ENCODE measurements at regions not wholly inside any gene's neighbourhood (a gene's known extent, or its start where the extent isn't known, plus 50 kb on each side); places are given as distances from the start of the nearest gene placed in this dataset.

GRCh38 chr1:58881471-58881994, 97.7 kb upstream of the JUN start:
- Histone ChIP-seq H3K9ac (ENCODE audit: low read length in 5 of 5) (no peak overlapping the region), H3K4me3 (ENCODE audit: low read depth in 1 of 5, low read length in 5 of 5) (no peak overlapping the region), H3K36me3 (ENCODE audit: control insufficient read depth in 5 of 5, insufficient read depth in 5 of 5, low read length in 5 of 5) (no peaks in the 10 kb centered on the region), H3K27ac (ENCODE audit: low read depth, low read length) (peak overlapping the region; percentile 91), H3K9me3 (ENCODE audit: control insufficient read depth in 5 of 5, low read length in 5 of 5) (no peaks in the 10 kb centered on the region), H3K4me1 (ENCODE audit: control insufficient read depth in 5 of 5, insufficient read depth in 5 of 5, low read length in 5 of 5) (peaks cover 16 to 53% (median 51%) of the 10 kb centered on the region in 5 donors), H3K27me3 (ENCODE audit: control insufficient read depth in 5 of 5, insufficient read depth in 4 of 5, low read length in 5 of 5) (no peaks in the 10 kb centered on the region)

GRCh38 chr1:58882322-58882948, 98.6 kb upstream of the JUN start:
- H3K9me3 ChIP-seq (ENCODE audit: control insufficient read depth in 5 of 5, low read length in 5 of 5): no peaks in the 10 kb centered on the region
- no peaks in the 10 kb centered on the region for H3K36me3 ChIP-seq (ENCODE audit: control insufficient read depth in 5 of 5, insufficient read depth in 5 of 5, low read length in 5 of 5)
- H3K4me1 ChIP-seq (ENCODE audit: control insufficient read depth in 5 of 5, insufficient read depth in 5 of 5, low read length in 5 of 5): peaks cover 16 to 62% (median 60%) of the 10 kb centered on the region in 5 donors
- H3K27me3 ChIP-seq (ENCODE audit: control insufficient read depth in 5 of 5, insufficient read depth in 4 of 5, low read length in 5 of 5): no peaks in the 10 kb centered on the region
- no peak overlapping the region for H3K4me3 ChIP-seq (ENCODE audit: low read depth in 1 of 5, low read length in 5 of 5)
- peak overlapping the region; percentile 91 for H3K27ac ChIP-seq (ENCODE audit: low read depth, low read length)
- peak overlapping the region in 3 of 5 donors; percentile 11 to 70 (median 14) for H3K9ac ChIP-seq (ENCODE audit: low read length in 5 of 5)

- H3K9ac ChIP-seq (ENCODE audit: low read length in 5 of 5): peak overlapping the region in 4 of 5 donors; percentile 14 to 70 (median 30)
- H3K36me3 ChIP-seq (ENCODE audit: control insufficient read depth in 5 of 5, insufficient read depth in 5 of 5, low read length in 5 of 5): no peaks in the 10 kb centered on the region
- H3K27me3 ChIP-seq (ENCODE audit: control insufficient read depth in 5 of 5, insufficient read depth in 4 of 5, low read length in 5 of 5): no peaks in the 10 kb centered on the region
- H3K4me3 ChIP-seq (ENCODE audit: low read depth in 1 of 5, low read length in 5 of 5): peak overlapping the region in 1 of 5 donors; percentile 4
- H3K9me3 ChIP-seq (ENCODE audit: control insufficient read depth in 5 of 5, low read length in 5 of 5): no peaks in the 10 kb centered on the region
- peak overlapping the region; percentile 91 for H3K27ac ChIP-seq (ENCODE audit: low read depth, low read length)
- H3K4me1 ChIP-seq (ENCODE audit: control insufficient read depth in 5 of 5, insufficient read depth in 5 of 5, low read length in 5 of 5): peaks cover 16 to 67% (median 65%) of the 10 kb centered on the region in 5 donors
These were observed 99.4 kb upstream of the JUN start for GRCh38 chr1:58883037-58883887.

GRCh38 chr1:58883888-58884482, 100.1 kb upstream of the JUN start:
- no peaks in the 10 kb centered on the region for H3K9me3 ChIP-seq (ENCODE audit: control insufficient read depth in 5 of 5, low read length in 5 of 5)
- peak overlapping the region in 4 of 5 donors; percentile 17 to 47 (median 22) for H3K9ac ChIP-seq (ENCODE audit: low read length in 5 of 5)
- H3K4me3 ChIP-seq (ENCODE audit: low read depth in 1 of 5, low read length in 5 of 5): peak overlapping the region in 1 of 5 donors; percentile 4
- H3K27me3 ChIP-seq (ENCODE audit: control insufficient read depth in 5 of 5, insufficient read depth in 4 of 5, low read length in 5 of 5): no peaks in the 10 kb centered on the region
- peak overlapping the region; percentile 91 for H3K27ac ChIP-seq (ENCODE audit: low read depth, low read length)
- H3K4me1 ChIP-seq (ENCODE audit: control insufficient read depth in 5 of 5, insufficient read depth in 5 of 5, low read length in 5 of 5): peaks cover 16 to 71% (median 65%) of the 10 kb centered on the region in 5 donors
- H3K36me3 ChIP-seq (ENCODE audit: control insufficient read depth in 5 of 5, insufficient read depth in 5 of 5, low read length in 5 of 5): no peaks in the 10 kb centered on the region

- H3K9me3 ChIP-seq (ENCODE audit: control insufficient read depth in 5 of 5, low read length in 5 of 5): no peaks in the 10 kb centered on the region
- H3K36me3 ChIP-seq (ENCODE audit: control insufficient read depth in 5 of 5, insufficient read depth in 5 of 5, low read length in 5 of 5): no peaks in the 10 kb centered on the region
- H3K27ac ChIP-seq (ENCODE audit: low read depth, low read length): peak overlapping the region; percentile 91
- H3K4me1 ChIP-seq (ENCODE audit: control insufficient read depth in 5 of 5, insufficient read depth in 5 of 5, low read length in 5 of 5): peaks cover 16 to 72% (median 65%) of the 10 kb centered on the region in 5 donors
- peak overlapping the region in 4 of 5 donors; percentile 8 to 57 (median 46) for H3K9ac ChIP-seq (ENCODE audit: low read length in 5 of 5)
- H3K27me3 ChIP-seq (ENCODE audit: control insufficient read depth in 5 of 5, insufficient read depth in 4 of 5, low read length in 5 of 5): no peaks in the 10 kb centered on the region
- no peak overlapping the region for H3K4me3 ChIP-seq (ENCODE audit: low read depth in 1 of 5, low read length in 5 of 5)
These were observed 101.1 kb upstream of the JUN start for GRCh38 chr1:58884706-58885661.

GRCh38 chr1:58885998-58886397, 102.2 kb upstream of the JUN start:
- Histone ChIP-seq H3K9me3 (ENCODE audit: control insufficient read depth in 5 of 5, low read length in 5 of 5) (no peaks in the 10 kb centered on the region), H3K9ac (ENCODE audit: low read length in 5 of 5) (peak overlapping the region in 1 of 5 donors; percentile 8), H3K36me3 (ENCODE audit: control insufficient read depth in 5 of 5, insufficient read depth in 5 of 5, low read length in 5 of 5) (no peaks in the 10 kb centered on the region), H3K4me1 (ENCODE audit: control insufficient read depth in 5 of 5, insufficient read depth in 5 of 5, low read length in 5 of 5) (peaks cover 16 to 72% (median 65%) of the 10 kb centered on the region in 5 donors), H3K27ac (ENCODE audit: low read depth, low read length) (peak overlapping the region; percentile 91), H3K27me3 (ENCODE audit: control insufficient read depth in 5 of 5, insufficient read depth in 4 of 5, low read length in 5 of 5) (no peaks in the 10 kb centered on the region), H3K4me3 (ENCODE audit: low read depth in 1 of 5, low read length in 5 of 5) (no peak overlapping the region)

- H3K4me3 ChIP-seq (ENCODE audit: low read depth in 1 of 5, low read length in 5 of 5): no peak overlapping the region
- H3K9me3 ChIP-seq (ENCODE audit: control insufficient read depth in 5 of 5, low read length in 5 of 5): no peaks in the 10 kb centered on the region
- peaks cover 16 to 68% (median 62%) of the 10 kb centered on the region in 5 donors for H3K4me1 ChIP-seq (ENCODE audit: control insufficient read depth in 5 of 5, insufficient read depth in 5 of 5, low read length in 5 of 5)
- H3K36me3 ChIP-seq (ENCODE audit: control insufficient read depth in 5 of 5, insufficient read depth in 5 of 5, low read length in 5 of 5): no peaks in the 10 kb centered on the region
- peak overlapping the region in 3 of 5 donors; percentile 5 to 38 (median 22) for H3K9ac ChIP-seq (ENCODE audit: low read length in 5 of 5)
- no peaks in the 10 kb centered on the region for H3K27me3 ChIP-seq (ENCODE audit: control insufficient read depth in 5 of 5, insufficient read depth in 4 of 5, low read length in 5 of 5)
- H3K27ac ChIP-seq (ENCODE audit: low read depth, low read length): peak overlapping the region; percentile 91
These were observed 102.8 kb upstream of the JUN start for GRCh38 chr1:58886611-58887010.

- peaks cover 16 to 63% (median 58%) of the 10 kb centered on the region in 5 donors for H3K4me1 ChIP-seq (ENCODE audit: control insufficient read depth in 5 of 5, insufficient read depth in 5 of 5, low read length in 5 of 5)
- H3K9me3 ChIP-seq (ENCODE audit: control insufficient read depth in 5 of 5, low read length in 5 of 5): no peaks in the 10 kb centered on the region
- peak overlapping the region; percentile 91 for H3K27ac ChIP-seq (ENCODE audit: low read depth, low read length)
- peak overlapping the region in 2 of 5 donors; percentile 22 to 38 for H3K9ac ChIP-seq (ENCODE audit: low read length in 5 of 5)
- no peak overlapping the region for H3K4me3 ChIP-seq (ENCODE audit: low read depth in 1 of 5, low read length in 5 of 5)
- no peaks in the 10 kb centered on the region for H3K27me3 ChIP-seq (ENCODE audit: control insufficient read depth in 5 of 5, insufficient read depth in 4 of 5, low read length in 5 of 5)
- H3K36me3 ChIP-seq (ENCODE audit: control insufficient read depth in 5 of 5, insufficient read depth in 5 of 5, low read length in 5 of 5): no peaks in the 10 kb centered on the region
These were observed 103.2 kb upstream of the JUN start for GRCh38 chr1:58887059-58887458.

GRCh38 chr1:58888833-58889232, 105.0 kb upstream of the JUN start:
- H3K9me3 ChIP-seq (ENCODE audit: control insufficient read depth in 5 of 5, low read length in 5 of 5): no peaks in the 10 kb centered on the region
- H3K27me3 ChIP-seq (ENCODE audit: control insufficient read depth in 5 of 5, insufficient read depth in 4 of 5, low read length in 5 of 5): no peaks in the 10 kb centered on the region
- H3K36me3 ChIP-seq (ENCODE audit: control insufficient read depth in 5 of 5, insufficient read depth in 5 of 5, low read length in 5 of 5): no peaks in the 10 kb centered on the region
- H3K9ac ChIP-seq (ENCODE audit: low read length in 5 of 5): no peak overlapping the region
- peaks cover 9 to 59% (median 50%) of the 10 kb centered on the region in 5 donors for H3K4me1 ChIP-seq (ENCODE audit: control insufficient read depth in 5 of 5, insufficient read depth in 5 of 5, low read length in 5 of 5)
- H3K4me3 ChIP-seq (ENCODE audit: low read depth in 1 of 5, low read length in 5 of 5): no peak overlapping the region
- no peak overlapping the region for H3K27ac ChIP-seq (ENCODE audit: low read depth, low read length)

Data from subcutaneous abdominal adipose tissue (tissue), 5 donors.